Gastroesophageal sphincter (tissue), 3 donors: ENCODE measurements at regions not wholly inside any gene's neighbourhood (a gene's known extent, or its start where the extent isn't known, plus 50 kb on each side); places are given as distances from the start of the nearest gene placed in this dataset.

Experiments
- CTCF ChIP-seq, 4 experiments: fragments of 200-600 bp in 2 of 4; fragments of 450-650 bp in 2 of 4; sonication (generic) in 1 of 4; IDR thresholded peaks; one replicate each; pipeline ENCODE4 v1.5.1; 2017 to 2019; ENCODE audit warnings: antibody characterized with exemption in 4 of 4, mild to moderate bottlenecking in 2 of 4, moderate library complexity in 2 of 4
- EP300 ChIP-seq: sonication (generic); formaldehyde crosslinking; IDR thresholded peaks from one replicate; pipeline ENCODE4 v1.6.1; 2017; ENCODE audit warnings: antibody characterized with exemption, mild to moderate bottlenecking
- POLR2A ChIP-seq, 2 donors: fragments of 450-650 bp; IDR thresholded peaks; one replicate each; pipeline ENCODE4 v1.6.1; 2017; ENCODE audit warnings: antibody characterized with exemption in 2 of 2, mild to moderate bottlenecking in 2 of 2, moderate library complexity in 1 of 2
- POLR2AphosphoS5 ChIP-seq: sonication (generic); formaldehyde crosslinking; IDR thresholded peaks from one replicate; pipeline ENCODE4 v1.6.1; 2017; ENCODE audit warnings: antibody characterized with exemption

- TF ChIP-seq CTCF (IDR thresholded peaks at IDR 0.05) (no peak), POLR2AphosphoS5 (no peak), POLR2A (IDR thresholded peaks at IDR 0.05) (no peak), EP300 (no peak)
Measured at GRCh38 chr18:38867680-38868079, 1302.1 kb upstream of the CELF4 start.
